LHCN-M2 (cell line): ENCODE measurements at regions not wholly inside any gene's neighbourhood (a gene's known extent, or its start where the extent isn't known, plus 50 kb on each side); places are given as distances from the start of the nearest gene placed in this dataset.

Experiments used
- DNase-seq: peaks from one replicate; pipeline ENCODE4 v3.0.0-alpha.2; 2012; ENCODE audit warnings: low read depth

DNA sequence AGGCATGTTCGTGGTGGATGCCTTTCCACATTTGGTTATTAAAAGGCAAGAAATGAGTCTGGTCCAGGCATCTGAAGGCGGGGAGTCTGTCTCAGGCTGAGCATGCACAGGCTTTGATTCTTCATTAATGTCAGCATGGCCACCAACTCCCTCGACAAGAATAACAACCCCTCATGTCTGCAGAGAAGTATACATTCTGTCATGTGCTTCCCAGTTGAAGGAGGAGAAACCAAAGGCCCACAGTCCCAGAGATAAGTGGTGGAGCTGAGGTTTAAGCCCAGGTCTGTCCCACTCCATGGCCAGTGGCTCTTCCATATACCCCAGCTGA, 61.6 kb upstream of the LAPTM5 start:
- DNase-seq: no peak

DNA sequence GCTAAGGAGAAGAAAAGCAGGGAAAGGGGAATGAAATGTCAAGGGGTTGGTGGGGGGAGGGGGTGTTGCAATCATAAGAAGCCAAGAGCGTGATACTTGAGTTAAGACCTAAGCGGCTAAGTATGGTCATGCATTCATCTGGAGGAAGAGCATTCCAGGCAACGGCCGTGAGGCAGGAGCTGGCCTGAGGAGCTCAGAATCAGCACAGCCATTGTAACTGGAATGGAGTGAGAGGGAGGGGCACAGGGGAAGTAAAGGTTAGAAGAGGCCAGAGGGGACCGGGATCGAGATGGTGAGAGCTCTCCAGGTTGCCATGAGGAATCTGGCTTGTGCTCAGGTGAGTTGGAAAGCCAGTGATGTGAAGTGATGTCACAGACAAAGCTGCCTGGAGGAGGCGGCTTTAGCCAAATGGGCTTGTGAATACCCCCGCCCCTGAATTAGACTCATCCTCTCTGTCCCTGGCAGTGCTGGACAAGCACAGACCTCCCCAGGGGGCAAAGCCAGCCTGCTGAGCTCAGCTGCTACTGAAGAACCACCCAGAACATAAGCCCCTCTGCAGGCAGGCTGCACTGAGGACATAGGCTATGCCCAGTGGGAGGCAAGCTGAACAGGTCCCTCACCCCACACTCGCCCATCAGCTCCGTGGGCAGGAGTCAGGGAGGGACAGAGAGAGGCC, 61.1 kb upstream of the LAPTM5 start:
- no peak for DNase-seq

DNA sequence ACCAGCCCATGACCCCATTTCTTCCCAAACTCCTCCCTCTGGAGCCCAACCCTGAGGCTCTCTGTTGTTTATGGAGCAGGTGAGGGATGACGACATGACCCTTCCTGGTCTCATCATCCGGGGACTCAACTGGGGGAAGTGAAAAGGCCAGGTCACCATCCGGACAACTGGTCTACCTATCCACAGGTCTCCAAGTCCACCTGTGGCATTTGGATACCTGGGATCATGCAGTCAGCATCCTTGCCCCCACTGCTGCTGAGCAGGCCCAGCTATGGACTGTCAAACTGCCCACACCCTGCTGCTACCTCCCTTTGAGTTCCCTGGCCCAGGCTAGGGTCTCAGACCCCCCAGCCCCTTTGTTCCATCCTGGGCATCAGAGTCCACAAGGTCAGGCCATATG, 60.0 kb upstream of the LAPTM5 start:
- no peak for DNase-seq

DNA sequence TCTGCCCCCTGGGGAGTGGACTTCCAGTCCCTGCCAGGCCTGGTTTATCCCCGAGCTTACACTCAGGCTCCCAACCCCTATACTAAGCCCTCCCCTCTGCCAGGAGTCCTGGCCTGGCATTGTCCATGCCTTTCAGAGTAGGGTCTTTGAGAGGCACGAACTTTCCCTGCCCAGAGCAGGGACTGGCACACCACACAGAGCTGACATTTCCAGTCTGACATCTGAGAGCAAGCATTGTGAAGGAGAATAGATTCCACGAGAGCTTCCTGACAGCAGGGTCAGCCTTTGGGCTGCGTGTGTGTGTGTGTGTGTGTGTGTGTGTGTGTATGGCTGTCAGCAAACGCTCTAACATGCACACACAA, 59.5 kb upstream of the LAPTM5 start:
- DNase-seq: no peak

DNA sequence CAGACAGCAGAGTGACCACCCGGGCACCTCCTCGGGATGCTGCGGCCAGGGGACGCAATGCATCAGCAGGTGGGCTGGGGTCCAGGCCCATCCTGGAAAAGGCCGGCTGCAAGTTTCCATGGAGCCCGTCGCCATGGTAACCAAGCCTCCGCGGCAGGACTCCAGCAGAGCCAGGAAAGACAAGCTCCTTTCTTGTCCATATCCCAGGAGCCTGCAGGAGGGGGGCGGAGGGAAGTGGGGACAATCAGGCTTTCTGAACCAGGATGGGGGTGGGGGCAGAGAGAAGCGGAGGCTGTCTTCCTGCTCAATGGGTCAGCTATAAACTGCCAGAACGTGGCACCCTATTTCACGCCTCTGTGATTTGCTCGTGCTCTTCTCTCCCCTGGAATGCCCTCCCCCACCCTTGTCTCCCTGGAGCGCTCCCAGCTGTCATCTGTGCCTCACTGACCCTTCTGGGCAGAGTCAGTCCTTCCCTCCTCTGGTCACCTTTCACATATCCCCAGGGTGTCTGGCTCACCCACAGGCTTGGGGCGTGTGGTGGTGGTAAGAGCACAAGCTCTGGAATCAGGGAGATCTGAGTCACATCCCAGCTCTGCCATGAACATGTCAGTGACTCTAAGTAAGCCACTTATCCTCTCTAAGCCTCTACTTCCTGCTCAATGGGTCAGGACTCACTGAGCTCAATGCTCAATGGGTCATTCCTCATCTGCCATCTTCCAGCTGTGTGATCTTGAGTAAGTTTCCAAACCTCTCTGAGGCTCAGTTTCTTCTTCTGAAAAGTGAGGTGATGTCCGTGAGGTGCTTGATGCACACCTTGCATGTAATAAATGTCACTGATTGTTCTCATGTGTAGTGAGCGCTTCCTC, 58.9 kb upstream of the LAPTM5 start:
- DNase-seq: peak; percentile 92

DNA sequence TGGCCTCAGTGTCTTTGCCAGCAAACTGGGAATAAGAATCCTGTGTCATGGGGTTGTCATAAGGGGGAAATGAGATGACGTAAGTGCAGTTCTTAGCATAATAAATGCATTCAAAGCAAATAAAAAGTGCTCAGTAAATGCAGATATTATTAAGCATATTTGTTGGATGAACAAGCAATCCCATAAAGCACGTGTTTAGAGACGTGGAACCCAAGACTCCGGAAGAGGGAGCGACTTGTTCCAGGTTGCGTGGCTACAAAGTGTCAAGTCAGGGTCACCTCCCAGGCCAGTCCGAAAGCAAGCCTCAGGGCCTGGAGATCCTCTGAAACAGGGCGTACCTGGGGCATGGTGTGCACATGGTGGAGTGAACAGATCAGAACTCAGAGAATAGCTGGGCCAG, 58.0 kb upstream of the LAPTM5 start:
- DNase-seq: no peak

DNA sequence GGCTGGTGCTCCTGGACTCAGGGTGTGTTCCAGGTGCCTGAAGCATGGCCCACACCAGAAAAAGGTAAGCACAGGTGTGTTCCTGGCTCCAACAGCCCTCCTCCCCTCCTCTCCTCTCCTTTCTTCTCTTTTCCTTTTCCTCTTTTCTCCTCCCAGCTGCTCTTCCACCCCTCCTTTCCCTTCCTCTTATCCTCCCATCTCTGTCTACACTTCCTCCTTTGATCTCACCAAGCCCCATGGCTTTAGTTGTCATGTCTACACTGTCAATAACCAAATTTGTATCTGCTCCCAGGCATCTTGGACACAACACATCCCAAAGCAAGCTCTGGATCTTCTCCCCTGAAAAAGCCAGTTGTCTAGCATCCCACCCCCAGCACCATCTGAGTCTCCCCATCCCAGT, 56.7 kb upstream of the LAPTM5 start:
- DNase-seq: no peak

DNA sequence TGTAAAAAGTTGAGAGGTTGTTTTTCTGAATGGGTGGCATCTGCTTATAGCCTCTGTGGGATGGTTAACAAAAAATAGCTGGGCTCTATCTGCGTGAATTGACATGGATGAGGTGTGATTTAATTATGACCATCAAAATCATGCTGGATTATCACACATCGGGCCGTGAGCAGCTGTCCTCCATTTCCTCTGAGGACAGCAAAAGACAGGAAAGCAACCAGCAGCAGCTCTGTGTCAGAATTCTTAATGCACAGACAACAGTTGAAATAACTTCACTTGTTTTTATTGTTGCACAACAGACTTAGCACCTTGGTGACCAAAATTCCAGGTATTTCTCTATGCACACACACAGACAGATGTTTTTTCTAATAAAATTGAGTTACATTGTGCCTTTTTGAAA, 54.5 kb upstream of the LAPTM5 start:
- DNase-seq: no peak

DNA sequence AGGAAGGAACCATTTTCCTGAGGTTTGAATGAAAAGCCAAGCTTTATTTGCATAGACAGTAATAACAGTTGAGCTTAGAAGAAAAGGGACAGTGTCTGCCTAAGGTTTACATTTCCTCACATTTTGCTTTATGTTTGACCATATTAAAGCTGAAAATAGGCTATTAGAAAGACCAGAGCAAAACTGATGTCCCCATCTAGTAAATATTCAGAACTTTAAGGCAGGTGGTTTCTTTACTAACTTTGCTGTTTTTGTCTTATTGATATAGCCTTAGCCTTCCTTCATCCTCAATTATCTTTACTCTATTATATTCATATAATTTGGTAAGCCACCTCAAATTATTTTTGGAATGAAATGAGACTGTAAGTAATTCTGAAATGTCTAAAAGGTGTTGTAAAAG, 53.6 kb upstream of the LAPTM5 start:
- DNase-seq: no peak

DNA sequence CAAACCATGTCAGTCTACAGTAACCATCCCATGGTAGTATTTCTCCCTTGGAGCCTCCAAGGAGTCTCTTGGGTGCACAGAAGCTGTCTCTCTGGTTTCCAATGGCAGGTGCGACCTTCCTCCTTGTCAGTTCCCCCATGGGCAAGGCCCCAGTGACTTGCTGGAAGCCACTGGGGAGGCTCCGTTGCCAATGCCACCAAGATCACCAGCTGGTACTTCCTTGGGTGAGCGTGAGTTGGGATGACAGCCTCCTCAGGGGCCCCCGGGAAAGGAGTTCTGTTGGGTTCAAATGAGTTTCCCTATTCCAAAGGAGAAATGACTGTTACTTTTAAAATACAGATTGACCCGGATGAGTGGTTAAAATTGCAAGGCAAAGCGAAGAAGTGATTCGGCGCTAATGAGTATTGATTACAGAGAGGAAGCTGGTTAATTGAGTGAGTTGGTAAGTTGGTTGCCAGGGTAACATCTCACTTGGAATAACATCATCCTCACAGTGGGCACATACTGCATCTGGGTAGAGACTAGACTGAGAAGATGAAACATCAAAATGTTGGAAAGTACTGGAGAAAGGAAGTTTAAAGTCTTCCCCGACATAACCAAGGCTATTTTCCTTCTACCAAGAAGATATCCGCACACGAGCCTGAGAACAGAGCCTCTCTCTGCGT, 53.0 kb upstream of the LAPTM5 start:
- DNase-seq: no peak

DNA sequence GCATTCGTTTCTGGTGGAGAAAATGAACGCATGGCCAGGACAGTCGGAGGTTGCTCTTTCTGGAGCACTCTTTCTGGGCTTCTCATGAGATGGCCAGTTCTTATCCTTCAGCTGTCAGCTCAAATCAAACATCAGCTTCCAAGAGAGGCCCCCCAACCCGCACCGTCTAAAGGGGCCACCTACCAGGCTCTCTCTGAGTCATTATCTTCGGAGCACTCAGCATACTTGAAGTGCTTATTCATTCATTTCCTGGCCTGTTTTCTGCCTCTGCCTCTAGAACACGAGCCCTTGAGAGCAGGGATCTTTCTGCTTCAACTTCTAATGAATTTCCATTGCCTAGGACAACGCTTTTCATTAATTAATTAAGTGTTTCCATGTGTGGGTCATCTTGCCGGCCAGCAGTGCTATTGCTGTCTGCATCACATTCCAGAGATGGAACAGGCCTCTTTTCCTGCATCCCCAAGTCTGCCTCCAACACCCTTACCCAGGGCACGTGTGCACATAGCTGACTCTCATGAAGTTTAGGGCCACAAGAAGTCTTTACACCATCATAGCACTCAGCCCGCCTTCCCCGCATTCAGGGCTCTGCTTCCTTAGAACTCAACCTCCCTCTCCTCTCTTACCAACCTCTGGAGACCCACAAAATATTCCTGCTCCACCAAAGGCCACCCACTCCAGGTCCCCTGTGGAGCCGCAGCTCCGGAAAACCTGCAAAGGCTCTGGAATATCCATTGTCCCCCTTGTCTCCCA, 52.1 kb upstream of the LAPTM5 start:
- DNase-seq: peak; percentile 92

DNA sequence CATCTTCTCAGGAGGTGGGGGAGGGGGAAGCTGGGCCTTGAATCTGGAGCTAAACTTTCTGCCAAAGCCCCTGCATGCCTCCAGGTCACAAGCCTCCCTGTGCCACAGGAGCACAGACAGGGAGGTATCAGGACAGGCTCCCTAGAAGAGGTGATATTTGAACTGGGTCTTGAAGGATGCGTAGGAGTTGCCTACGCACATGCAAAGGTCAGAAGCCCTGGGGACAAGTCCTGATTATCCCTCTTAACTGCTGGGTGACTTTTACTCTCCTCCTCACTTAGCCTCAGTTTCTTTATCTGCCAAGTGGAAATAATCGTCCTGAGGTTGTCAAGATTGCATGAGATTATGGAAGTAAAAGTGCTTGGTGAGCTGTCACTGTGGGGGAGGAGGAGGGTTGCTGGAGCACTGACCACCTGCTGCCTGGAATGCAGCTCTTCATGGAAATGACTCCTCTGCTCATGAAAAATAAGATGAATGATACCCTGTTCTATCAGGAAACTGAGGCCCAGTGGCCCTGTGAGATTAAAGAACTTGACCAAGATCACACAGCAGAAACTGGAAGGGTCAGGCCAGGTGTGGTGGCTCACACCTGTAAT, 50.6 kb upstream of the LAPTM5 start:
- DNase-seq: no peak

DNA sequence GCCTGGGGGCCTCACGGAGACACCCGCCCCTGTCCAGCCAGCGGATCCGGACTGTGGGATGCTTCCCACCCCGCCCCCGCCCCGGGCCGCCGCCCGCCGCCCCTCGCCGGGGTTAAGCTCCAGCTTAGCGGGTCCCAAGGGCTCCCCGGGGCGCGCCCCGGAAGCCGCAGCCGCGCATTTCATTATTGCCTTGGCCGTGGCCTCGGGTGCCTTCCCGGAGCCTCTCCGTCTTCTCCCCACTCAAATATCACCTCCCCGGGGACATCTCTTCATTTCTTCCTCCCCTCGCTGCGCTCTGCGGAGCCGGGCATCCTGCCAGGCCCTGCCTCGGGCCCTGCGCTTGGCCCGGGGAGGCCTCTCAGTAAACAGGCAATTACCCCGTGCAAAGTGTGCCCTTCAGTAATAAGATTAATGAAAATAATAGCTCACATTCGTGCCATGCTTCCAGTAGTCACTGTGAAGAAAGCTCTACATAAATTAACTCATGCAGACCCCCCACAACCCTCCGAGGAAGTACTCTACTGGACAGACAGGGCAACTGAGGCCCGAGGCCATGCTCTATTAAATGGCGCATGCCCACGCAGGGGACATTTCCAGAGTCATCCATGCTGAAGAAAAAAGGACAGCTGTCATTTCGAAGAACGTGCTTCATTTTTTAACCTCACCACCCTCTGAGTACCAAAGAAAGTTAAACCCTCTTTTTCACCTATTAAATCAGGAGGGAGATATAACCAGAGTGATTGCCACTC, 49.9 kb upstream of the LAPTM5 start:
- no peak for DNase-seq
